ENCODE measurements at regions not wholly inside any gene's neighbourhood (a gene's known extent, or its start where the extent isn't known, plus 50 kb on each side); places are given as distances from the start of the nearest gene placed in this dataset.

GRCh38 chr17:14762736-14763479, 462.0 kb downstream of the HS3ST3B1 start:
- DNase-seq (ENCODE audit: low spot score), result no peak

- DNase-seq (ENCODE audit: low spot score), result no peak
These were observed 460.0 kb downstream of the HS3ST3B1 start for GRCh38 chr17:14760719-14761411.

- peak; percentile 24 for DNase-seq (ENCODE audit: low spot score)
These were observed 459.3 kb downstream of the HS3ST3B1 start for GRCh38 chr17:14760212-14760611.

DNA sequence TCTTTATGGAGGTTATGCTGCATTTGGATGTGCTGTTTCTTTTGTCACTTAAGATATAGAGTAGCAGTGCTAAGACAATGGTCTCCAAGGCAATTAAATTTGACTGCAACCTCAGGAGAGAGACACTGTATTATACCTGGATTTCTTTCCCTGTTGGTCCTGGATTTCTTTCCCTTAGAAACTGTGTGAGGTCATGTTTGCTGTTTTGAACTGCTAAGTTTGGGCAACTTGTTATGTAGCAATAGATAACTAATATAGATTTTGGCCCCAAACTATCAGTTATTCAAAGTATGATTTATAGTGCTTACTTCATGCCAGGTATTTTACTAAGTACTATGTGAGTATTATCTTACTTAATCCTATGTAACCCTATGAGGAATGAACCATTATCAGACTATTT, 458.4 kb downstream of the HS3ST3B1 start:
- no peak for DNase-seq (ENCODE audit: low spot score)

DNA sequence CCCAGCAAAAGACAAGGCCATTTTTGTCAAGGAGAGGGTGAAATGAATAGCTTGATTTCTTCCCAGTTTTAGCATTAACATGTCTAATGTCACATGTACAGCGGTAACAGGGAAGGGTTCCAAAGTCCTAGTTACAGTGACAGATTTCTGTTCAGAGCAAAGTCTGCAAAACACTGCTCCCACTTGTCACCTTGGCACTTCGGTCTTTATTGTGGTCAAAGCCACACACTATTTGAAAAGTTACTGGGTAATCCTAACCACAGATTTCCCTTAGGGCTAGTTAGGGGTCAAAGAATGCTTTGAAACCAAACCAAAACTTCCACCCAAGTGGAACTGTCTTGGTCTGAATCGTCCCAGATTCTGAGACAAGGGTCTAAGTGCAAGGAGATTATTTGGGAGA, 455.6 kb downstream of the HS3ST3B1 start:
- no peak for DNase-seq (ENCODE audit: low spot score)

DNA sequence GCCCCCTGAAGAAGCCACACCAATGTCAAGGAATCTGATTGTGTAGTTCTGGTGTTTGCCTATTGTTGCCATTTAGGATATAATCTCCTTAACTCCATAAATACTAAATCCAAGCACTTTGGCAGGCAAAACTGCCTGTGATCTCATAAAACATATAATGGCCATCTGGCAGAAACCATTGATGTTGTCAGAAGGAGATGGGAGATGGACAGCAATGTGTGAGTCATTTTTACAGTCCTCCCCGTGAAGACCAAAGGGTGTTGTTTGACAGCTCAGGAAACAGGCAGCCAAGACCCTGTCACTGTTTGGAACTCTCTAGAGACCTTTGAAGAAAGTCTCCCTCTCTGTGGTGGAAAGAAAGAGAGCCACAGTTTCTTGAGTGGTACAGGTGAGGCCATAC, 454.1 kb downstream of the HS3ST3B1 start:
- DNase-seq (ENCODE audit: low spot score), result no peak

DNA sequence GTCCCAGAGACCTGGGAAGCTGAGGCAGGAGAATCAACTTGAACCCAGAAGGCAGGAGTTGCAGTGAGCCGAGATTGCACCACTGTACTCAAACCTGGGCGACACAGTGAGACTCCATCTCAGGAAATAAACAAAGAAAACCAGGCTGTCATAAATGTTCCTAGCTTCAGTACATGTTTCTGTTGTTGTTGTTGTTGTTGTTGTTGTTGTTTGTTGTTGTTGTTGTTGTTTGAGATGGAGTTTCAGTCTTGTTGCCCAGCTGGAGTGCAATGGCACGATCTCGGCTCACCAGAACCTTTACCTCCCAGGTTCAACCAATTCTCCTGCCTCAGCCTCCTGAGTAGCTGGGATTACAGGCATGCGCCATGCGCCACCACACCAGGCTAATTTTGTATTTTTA, 452.5 kb downstream of the HS3ST3B1 start:
- DNase-seq (ENCODE audit: low spot score), result no peak

DNA sequence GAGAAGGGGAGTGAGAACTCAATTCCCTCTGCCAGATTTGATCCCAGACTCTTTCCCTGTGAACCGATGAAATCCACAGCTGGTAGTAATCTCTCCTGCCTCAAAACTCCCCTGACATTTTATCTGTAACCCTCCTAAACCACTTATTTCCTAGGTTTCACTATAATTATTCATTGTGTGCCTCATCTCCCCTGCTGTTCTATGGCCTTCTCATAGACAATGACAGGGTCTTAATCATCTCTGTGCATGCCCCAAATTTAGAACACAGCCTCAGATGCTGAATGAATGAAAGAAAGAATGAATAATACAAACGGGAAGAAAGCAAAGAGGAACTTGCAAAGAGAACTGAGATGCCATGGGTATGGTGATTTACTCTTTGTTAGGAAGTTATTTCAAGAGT, 451.1 kb downstream of the HS3ST3B1 start:
- no peak for DNase-seq (ENCODE audit: low spot score)

GRCh38 chr17:14750866-14751265, 450.0 kb downstream of the HS3ST3B1 start:
- no peak for DNase-seq (ENCODE audit: low spot score)

- no peak for DNase-seq (ENCODE audit: low spot score)
These were observed 448.4 kb downstream of the HS3ST3B1 start for GRCh38 chr17:14749269-14749668.

GRCh38 chr17:14748036-14748710, 447.3 kb downstream of the HS3ST3B1 start:
- DNase-seq (ENCODE audit: low spot score), result no peak

DNA sequence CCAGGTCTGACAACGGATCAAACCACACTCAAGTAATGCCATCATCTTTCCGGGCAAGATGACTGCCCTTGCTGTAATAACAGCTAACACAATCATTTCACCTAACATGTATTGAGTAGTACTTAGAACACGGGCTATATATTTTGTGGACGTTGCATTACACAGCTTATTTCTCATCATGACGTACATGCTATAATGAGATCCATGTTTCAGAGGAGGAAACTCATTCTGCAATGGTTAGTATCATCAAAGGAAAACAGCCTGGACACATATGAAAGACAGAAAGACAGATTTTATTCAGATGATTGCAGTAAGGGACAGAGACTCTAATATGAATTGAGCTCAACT, 446.7 kb downstream of the HS3ST3B1 start:
- no peak for DNase-seq (ENCODE audit: low spot score)

DNA sequence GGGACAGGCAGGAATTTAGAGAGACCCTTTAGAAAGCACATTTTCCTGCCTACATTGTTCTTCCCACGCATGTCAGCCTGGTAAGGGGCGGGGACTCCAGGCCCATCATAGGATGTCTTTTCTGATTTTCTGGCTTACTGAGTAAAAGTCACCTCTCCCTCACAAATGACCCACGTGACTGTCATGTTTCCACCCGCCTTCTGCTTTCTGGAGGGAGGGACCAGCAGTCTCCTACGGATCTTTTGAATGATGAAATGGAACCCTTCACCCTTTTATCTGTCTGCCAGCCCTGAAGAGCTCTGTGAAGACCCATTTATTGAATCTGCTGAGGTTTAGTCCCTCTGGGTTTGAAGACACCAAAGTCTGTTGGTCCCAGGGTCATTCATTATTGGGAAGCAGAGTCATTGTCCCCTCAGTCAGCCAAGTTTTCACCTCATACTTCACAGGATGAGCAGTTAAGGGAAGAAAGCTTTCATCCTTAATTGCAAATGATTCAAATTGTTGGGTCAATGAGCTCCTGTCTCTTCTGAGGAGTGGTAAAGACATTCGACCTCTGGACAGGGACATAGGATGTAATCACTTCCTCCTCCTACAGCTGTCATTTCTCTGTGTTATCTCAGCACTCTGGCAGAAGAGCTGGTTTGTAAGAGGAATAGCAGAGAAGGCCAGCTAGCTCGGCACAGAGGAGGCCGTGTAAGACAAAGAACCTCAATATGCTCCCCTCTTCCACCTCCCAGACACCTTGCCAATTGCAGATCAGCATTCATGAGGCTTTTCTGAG, 446.1 kb downstream of the HS3ST3B1 start:
- no peak for DNase-seq (ENCODE audit: low spot score)

DNA sequence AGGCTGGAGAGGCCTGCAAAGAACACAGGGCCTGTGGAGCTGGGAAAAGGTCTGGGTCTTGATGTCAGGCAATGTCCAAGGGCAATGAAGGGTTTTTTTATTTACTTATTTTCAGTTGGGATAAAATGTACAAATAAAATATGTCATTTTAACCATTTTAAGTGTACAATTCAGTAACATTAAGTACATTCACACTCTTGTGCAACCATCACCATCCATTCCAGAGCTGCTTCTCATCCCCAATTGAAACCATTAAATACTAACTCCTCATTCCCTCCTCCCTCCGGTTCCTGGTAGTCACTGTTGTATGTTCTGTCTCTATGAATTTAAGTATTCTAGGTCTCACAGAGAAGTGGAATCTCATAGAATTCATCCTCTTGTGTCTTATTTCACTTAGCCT, 444.7 kb downstream of the HS3ST3B1 start:
- no peak for DNase-seq (ENCODE audit: low spot score)

DNA sequence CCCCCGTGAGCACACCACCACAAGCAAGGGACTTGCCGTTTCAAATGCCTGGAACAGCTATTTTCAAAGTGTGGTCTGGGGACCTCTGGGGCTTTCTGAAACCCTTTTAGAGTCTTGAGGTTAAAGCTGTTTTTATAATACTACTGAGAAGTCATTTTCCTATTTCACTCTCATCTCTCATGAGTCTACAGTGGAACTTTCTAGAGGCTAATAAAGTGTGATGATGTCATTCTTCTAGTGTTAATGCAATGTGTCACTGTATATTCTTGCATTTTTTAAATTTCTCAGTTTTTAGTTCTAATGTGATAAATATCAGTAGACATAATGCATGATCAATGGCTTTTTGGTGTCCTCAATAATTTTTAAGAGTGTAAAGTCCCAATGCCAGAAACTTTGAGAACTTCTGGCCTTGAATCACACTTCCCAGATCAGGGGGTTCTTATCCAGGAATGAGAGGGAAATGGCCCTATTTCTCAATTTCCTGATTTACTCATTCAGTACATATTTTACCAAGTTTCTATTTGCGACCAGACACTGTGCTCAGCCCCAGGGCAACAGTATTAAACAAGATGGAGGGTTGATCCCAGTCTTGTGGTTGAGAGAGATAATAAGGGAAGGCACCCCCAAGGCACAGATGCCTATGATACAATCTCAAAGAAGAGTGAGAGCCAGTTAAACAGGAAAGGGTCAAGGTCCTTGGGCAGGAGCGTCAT, 444.0 kb downstream of the HS3ST3B1 start:
- DNase-seq (ENCODE audit: low spot score), result no peak

DNA sequence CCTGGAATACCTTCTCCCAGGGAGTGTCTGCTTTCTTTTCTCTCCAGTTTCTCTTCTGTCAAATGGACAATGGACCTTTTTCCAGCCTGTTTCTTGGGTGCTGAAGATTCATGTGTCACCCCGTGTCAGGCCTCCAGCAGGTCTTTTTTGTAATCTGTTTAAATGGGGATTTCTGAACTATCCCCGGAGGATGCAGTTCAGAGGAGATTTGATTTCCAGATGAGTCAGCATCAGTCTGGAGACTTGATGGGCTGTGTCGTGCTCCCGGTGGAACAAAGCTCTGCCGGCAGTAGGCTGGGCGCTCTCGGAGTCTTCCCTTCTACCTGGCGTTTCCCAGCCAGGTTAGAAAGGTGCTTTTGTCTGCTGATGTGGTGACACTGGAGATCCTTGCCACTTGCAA, 440.6 kb downstream of the HS3ST3B1 start:
- no peak for DNase-seq (ENCODE audit: low spot score)

GRCh38 chr17:14739656-14740431, 439.0 kb downstream of the HS3ST3B1 start:
- no peak for DNase-seq (ENCODE audit: low spot score)

- no peak for DNase-seq (ENCODE audit: low spot score)
These were observed 437.7 kb downstream of the HS3ST3B1 start for GRCh38 chr17:14738652-14738988.

DNA sequence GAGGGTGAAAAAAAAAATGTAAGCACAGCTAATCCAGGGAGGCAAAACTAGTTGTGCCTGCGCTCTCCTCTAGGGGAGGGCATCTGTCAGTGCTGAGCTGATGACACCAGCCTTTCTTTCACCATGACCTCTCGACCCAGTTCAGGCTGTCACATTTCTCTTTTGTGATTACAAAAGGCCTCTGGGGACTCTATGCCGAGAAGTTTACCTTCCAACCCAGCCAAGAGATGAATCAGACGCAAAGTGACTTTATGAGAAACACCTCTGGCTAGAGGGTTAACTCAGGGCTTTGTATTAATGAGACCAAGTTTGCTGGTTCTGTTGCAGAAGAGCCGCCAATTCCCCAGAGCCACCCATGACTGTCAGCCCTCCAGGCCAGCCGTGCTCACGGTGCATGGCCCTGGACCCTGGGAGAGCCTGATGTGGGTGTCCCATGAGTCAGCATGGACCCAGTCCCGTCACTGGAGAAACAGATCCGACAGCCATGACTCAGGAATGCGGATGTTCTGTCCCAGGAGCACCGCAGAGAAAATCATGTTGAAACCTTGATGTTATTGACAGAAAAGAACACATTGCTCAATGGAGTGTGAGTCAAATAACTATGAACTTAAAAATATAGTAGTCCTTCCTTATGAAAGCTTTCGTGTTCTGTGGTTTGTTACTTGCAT, 437.2 kb downstream of the HS3ST3B1 start:
- peak; percentile 45 for DNase-seq (ENCODE audit: low spot score)

GRCh38 chr17:14736631-14737030, 435.8 kb downstream of the HS3ST3B1 start:
- DNase-seq (ENCODE audit: low spot score), result no peak

- DNase-seq (ENCODE audit: low spot score), result no peak
These were observed 432.5 kb downstream of the HS3ST3B1 start for GRCh38 chr17:14733376-14733775.
